Amniotic stem cell (primary cell): ENCODE measurements at regions not wholly inside any gene's neighbourhood (a gene's known extent, or its start where the extent isn't known, plus 50 kb on each side); places are given as distances from the start of the nearest gene placed in this dataset.
"Not testable (repeated sequence)": the region's sequence is repeated elsewhere in the genome, so short reads cannot be mapped to it uniquely, and the experiment has no call there.

Experiments
- DNase-seq: peaks from one replicate; lab custom pipeline; 2025; lab: John Stamatoyannopoulos, UW

GRCh38 chr3:144923046-144923775 is 951.6 kb downstream of the DIPK2A start:
- no peak for DNase-seq

- no peak for DNase-seq
Observed at GRCh38 chr3:144930431-144930830, 958.8 kb downstream of the DIPK2A start.

GRCh38 chr3:144931590-144931989 is 960.0 kb downstream of the DIPK2A start:
- DNase-seq: no peak

- DNase-seq: no peak
Observed at GRCh38 chr3:144942093-144942837, 970.6 kb downstream of the DIPK2A start.

GRCh38 chr3:144942838-144943197 is 971.2 kb downstream of the DIPK2A start:
- DNase-seq: no peak

- no peak for DNase-seq
Observed at GRCh38 chr3:144947895-144948294, 976.3 kb downstream of the DIPK2A start.

GRCh38 chr3:144948711-144949110 is 977.1 kb downstream of the DIPK2A start:
- DNase-seq: no peak

GRCh38 chr3:144953959-144954358 is 982.3 kb downstream of the DIPK2A start:
- DNase-seq: no peak

- DNase-seq: no peak
Observed at GRCh38 chr3:144957398-144958101, 985.9 kb downstream of the DIPK2A start.

- DNase-seq: no peak
Observed at GRCh38 chr3:144963810-144964209, 992.2 kb downstream of the DIPK2A start.

- no peak for DNase-seq
Observed at GRCh38 chr3:144966560-144966959, 994.9 kb downstream of the DIPK2A start.

GRCh38 chr3:144968750-144969350 is 997.2 kb downstream of the DIPK2A start:
- DNase-seq: no peak

GRCh38 chr3:144984481-144984880 is 1012.9 kb downstream of the DIPK2A start:
- DNase-seq: not testable (repeated sequence)

- no peak for DNase-seq
Observed at GRCh38 chr3:144989807-144990206, 1018.2 kb downstream of the DIPK2A start.

GRCh38 chr3:144995856-144996255 is 1024.2 kb downstream of the DIPK2A start:
- no peak for DNase-seq

- no peak for DNase-seq
Observed at GRCh38 chr3:145005427-145005826, 1033.8 kb downstream of the DIPK2A start.

- no peak for DNase-seq
Observed at GRCh38 chr3:145006271-145006670, 1034.6 kb downstream of the DIPK2A start.

GRCh38 chr3:145013931-145014330 is 1042.3 kb downstream of the DIPK2A start:
- no peak for DNase-seq

GRCh38 chr3:145015253-145015652 is 1043.6 kb downstream of the DIPK2A start:
- no peak for DNase-seq

- DNase-seq: no peak
Observed at GRCh38 chr3:145017959-145018358, 1046.3 kb downstream of the DIPK2A start.

GRCh38 chr3:145022447-145022846 is 1050.8 kb downstream of the DIPK2A start:
- DNase-seq: no peak

- DNase-seq: no peak
Observed at GRCh38 chr3:145024700-145025099, 1053.1 kb downstream of the DIPK2A start.

- not testable (repeated sequence) for DNase-seq
Observed at GRCh38 chr3:145027186-145027585, 1055.6 kb downstream of the DIPK2A start.
